ENCODE measurements at regions not wholly inside any gene's neighbourhood (a gene's known extent, or its start where the extent isn't known, plus 50 kb on each side); places are given as distances from the start of the nearest gene placed in this dataset.

- TF ChIP-seq CTCF (conservative IDR thresholded peaks at IDR 0.05) (no peak), ZFX (IDR thresholded peaks at IDR 0.05) (no peak)
- no peak overlapping the region for H3K27ac ChIP-seq
Measured at GRCh38 chr14:86391085-86391484, 861.1 kb downstream of the FLRT2 start.

GRCh38 chr14:86388216-86388615 is 858.3 kb downstream of the FLRT2 start:
- no peak overlapping the region for H3K27ac ChIP-seq
- TF ChIP-seq ZFX (IDR thresholded peaks at IDR 0.05) (no peak), CTCF (conservative IDR thresholded peaks at IDR 0.05) (no peak)

- no peak overlapping the region for H3K27ac ChIP-seq
- TF ChIP-seq ZFX (IDR thresholded peaks at IDR 0.05) (no peak), CTCF (conservative IDR thresholded peaks at IDR 0.05) (no peak)
Measured at GRCh38 chr14:86373886-86374285, 843.9 kb downstream of the FLRT2 start.

GRCh38 chr14:86372402-86372801 is 842.5 kb downstream of the FLRT2 start:
- TF ChIP-seq CTCF (conservative IDR thresholded peaks at IDR 0.05) (no peak), ZFX (IDR thresholded peaks at IDR 0.05) (no peak)

GRCh38 chr14:86364634-86365033 is 834.7 kb downstream of the FLRT2 start:
- no peak for TF ChIP-seq CTCF (conservative IDR thresholded peaks at IDR 0.05)
- TF ChIP-seq ZFX (IDR thresholded peaks at IDR 0.05) = no peak
- no peak overlapping the region for H3K27ac ChIP-seq

More at GRCh38 chr14:86372402-86372801, 842.5 kb downstream of the FLRT2 start:
- no peak overlapping the region for H3K27ac ChIP-seq

GRCh38 chr14:86363576-86363975 is 833.6 kb downstream of the FLRT2 start:
- no peak overlapping the region for H3K27ac ChIP-seq
- TF ChIP-seq CTCF (conservative IDR thresholded peaks at IDR 0.05) = no peak
- TF ChIP-seq ZFX (IDR thresholded peaks at IDR 0.05) = no peak

- H3K27ac ChIP-seq = no peak overlapping the region
- TF ChIP-seq CTCF (conservative IDR thresholded peaks at IDR 0.05) (no peak), ZFX (IDR thresholded peaks at IDR 0.05) (no peak)
Measured at GRCh38 chr14:86363047-86363446, 833.1 kb downstream of the FLRT2 start.

Measured in C4-2B (cell line).